H4 (cell line): ENCODE measurements at regions not wholly inside any gene's neighbourhood (a gene's known extent, or its start where the extent isn't known, plus 50 kb on each side); places are given as distances from the start of the nearest gene placed in this dataset.

Source experiments
- DNase-seq: peaks from one replicate; pipeline ENCODE4 v3.0.0-alpha.2; 2015; ENCODE audit warnings: low spot score

DNA sequence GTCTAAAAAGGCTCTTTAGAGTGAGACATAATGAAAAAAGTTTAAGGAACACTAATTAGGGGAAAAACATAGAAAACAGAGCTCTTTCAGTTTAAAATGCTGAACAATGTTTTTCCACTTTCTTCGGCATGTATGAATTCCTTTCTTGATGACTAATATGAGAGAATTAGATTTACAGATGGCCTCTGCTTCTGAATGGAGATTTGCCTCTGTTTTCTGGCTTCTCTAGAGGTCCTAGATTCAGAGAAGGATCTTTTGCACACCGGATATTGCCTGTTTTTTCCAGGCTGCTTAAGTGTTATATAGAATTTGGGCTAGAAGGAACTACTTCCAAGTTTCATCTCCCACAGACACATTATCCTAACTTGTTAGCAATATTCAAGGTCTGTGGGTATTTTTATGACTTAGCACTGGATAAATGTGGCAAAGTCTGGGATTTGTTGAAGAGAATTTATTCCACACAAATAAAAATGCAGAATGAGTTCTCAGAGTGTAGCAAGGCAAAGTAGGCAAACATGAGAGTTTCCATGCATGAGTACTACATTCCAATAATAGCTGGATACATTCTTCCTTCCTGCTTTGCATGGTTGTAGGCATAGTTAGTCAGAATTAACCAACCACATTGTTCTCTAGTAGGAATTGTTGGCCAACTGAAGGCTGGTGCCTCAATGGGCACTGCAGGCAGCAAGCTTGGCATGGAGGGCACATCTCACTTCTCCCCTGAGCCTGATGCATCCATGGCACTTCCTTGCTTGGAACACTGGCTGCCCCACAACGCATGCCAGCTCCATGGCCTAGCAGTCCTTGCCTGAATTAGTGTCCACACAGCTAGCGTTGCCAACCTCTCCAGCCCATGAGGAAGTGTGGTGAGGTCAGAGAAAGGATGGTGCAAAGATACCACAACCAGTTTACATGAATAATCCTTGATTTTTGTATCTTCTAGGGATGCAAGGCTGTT lies 224.2 kb downstream of the CLIC5 start:
- DNase-seq = no peak

DNA sequence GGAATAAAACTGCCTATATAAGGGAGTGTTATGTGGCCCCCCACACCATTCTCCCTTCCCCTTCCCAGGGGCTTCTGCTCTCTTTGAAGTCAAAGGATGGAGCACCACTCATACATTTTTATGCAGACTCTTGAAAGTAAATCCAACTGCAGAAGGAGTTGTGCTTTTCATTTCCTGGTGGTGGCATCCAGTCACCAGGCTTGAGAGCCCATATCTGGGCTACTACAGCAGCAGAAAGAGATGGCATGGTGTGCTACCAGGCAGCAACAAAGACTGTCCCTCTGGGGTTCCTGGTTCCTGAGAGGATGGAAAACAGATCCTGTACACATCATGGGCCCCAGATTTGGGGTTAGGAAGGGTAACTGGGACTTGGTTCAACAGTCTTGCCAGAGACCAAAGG lies 226.4 kb downstream of the CLIC5 start:
- DNase-seq = no peak

DNA sequence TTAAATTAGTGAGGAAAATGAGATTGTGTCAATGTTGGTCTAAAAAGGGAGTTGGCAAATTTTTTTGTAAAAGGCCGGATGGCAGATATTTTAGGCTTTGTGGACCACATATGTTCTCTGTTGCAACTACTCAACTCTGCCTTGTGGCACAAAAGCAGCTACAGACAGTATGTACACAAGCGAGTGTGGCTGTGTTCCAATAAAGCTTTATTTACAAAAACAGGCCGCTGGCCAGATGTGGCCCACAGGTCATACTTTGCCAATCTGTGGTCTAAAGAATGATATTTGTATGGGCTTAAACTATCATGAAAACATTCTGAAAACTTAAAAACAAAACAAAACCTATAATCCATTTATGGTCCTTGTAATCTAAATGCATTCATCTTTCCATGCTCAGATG lies 228.3 kb downstream of the CLIC5 start:
- DNase-seq = no peak

DNA sequence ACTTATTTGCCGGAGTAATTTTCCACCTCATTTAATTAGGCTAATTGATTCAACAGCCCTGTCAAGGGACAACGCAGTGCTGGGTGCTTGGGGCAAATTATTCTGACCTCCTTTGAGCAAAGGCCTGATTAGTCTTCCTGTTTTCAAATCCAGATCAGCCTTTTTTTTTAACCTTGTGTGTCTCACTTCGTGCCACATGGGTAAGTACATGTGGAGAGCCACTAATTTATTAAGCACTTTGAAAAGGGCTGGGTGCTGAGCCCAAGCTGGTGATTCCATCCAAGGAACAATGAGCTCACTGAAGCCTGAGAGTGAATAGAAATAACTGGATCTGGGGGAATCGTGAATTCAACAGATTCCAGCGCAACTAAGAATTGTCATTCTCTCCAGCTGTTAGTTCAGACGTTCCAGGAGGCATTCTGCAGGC lies 229.3 kb downstream of the CLIC5 start:
- no peak for DNase-seq

DNA sequence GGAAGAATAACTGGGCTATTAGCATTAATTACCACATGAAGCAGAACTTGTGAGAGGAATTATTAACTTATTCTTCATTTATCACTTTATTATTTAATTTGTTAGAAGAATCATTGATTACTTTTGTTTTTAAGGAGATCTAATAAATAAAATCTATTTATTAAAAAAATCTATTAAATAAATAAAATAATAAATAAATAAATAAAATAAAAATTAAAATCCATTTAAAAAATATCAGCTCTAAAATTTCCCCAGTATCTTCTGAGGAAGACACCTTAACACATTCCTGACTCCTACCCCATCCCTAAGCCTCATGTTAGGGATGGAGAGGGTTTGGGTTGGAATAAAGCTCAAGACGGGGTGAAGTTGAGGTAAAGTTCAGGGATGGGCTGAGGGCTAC lies 231.4 kb downstream of the CLIC5 start:
- DNase-seq = no peak

DNA sequence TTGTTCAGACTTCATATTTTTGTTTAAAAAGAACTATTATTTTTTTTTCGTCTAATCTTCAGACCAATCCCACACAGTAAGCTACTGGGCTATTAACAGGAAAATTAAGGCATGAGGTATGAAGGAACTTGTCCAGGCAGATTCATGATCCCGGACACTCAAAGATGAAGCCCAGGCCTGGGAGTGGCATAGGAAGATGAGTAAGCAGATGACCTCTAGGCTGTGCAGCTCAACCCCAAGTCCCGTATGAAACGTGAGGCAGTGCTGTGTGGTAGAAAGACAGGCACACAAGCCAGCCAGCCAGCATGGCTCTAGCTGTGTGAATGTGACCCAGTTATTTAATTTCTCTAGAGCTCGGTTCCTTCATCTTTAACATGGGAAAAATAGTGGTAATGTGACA lies 231.9 kb downstream of the CLIC5 start:
- DNase-seq = no peak

DNA sequence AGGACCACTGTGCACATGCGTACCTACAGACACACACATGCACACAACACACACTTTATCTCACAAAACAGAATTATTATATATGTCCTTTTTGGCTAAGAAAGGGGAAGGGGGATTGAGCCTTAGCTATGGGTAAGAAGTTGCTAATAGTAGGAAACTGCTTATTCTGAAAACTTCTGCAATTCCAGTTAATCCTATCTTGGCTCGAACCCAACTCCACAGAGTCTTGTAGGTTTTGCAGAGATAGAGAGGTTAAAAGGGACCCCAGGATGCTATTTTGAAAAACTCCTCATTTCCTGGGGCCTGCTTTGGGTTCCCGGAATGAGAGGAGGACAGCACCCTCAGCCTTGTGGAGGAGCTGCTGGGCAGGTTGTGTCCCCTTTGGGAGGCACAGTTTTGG lies 233.8 kb downstream of the CLIC5 start:
- no peak for DNase-seq

DNA sequence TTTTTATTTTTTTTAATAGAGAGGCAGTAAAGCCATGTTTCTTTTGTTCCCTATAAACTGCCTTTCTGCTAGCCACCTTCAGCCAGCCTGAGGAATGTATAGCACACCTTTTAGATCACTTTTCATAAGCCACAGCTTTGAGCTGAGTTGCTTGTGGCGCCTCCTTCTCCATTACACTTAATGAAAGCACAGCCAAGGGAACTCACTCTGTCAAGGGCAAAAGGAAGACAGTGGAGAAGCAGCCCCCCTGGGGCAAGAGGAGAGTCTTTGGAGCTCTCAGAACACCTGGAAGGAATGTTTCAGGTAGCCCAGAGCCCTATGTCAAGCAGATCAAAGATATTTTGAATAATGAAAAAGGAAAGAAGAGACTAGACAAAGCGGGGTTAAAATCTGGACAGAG lies 235.1 kb downstream of the CLIC5 start:
- DNase-seq = no peak

DNA sequence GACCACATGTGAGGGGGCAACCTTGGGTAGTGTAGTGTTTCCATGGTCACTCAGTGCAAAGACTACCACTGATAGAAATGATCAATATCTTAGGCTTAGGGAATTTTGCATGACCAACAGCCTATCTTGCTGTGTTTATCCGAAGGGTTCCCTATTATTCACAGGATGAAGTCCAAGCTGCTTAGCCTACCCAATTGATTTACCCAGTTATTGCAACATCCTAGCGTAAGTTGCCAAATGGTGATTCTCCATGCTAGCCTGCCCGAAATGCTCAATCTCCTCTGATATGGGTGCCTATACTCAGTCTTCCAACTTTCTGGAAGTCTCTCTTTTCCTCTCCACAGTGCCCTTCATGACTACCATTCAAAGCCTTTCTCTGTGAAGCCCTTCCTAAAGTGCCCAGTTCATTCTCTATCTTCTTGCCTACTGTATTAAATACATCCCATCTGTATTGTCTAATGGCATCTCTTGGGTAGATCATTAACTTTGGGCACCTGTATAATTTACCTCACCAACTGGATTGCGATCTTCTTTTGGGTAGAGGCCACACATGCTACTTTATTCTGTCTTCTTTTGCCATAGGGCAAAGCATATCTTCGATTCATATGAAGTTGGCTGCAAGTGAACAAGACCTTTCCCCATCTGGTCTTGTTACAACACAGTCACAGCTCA lies 240.5 kb downstream of the CLIC5 start:
- DNase-seq = no peak

DNA sequence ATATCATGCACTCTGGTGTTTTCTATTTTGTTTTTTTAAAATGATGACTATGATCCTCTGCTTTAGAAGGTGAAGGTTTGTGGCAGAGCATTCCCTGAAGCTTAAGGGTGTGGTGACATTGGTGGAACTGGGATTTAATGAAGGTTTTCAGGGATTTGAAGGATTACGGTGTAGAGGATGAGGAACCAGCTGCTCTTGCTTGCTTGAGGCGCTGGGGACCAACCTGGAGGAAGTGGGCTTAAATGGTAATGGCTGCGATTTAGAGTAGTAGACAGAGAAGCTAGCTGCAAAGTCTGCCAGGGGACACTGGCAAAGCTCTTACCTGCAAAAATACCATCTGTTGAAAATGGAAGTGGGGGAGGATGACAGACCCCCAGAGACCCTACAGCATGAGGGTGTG lies 241.8 kb downstream of the CLIC5 start:
- DNase-seq = no peak

DNA sequence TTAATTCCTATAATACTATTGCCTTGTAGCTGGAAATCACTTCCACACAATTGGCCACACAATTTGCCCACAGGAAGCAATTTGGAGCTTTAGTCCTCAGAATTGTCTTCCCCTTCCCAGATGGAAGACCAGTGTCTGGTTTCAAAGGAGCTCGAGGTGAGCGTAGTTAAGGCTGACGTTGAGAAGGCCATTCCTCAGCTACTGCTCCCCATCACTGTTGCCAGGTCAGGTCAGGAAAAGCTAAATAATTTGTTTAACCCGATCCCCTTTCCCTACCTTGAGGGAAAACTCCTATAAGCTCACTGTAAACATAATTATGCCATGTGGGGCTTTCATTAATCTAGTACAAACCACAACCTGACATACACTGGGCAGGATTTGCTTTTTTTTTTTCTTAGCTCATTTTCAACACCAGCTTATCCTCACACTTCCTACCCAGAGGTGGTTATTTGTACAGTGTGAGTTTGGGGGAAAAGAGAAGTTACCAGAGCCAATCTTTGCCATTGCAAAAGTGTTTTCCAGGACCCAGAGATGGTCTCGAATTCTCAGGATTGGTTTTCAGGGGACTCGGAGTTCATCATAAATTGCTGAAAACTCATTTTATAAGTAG lies 242.7 kb downstream of the CLIC5 start:
- peak; percentile 81 for DNase-seq

DNA sequence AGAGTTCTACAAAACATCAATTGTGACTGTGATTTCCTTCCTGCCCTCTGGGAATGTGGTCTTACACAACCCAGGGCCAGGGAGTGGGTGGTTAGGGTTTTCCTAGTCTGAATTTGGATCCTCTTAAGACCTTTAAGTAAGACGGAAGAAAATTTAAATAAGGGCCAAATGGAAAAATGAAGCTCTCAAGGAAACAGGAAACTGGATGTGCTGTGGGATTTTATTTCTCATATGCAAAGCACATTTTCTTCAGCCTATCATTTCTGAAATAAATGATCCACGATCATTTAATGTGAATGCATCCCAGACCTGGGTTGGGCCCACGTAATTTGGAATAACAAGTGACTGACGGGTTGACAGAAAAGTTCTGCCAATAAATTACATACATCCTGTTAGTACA lies 243.6 kb downstream of the CLIC5 start:
- DNase-seq = no peak

DNA sequence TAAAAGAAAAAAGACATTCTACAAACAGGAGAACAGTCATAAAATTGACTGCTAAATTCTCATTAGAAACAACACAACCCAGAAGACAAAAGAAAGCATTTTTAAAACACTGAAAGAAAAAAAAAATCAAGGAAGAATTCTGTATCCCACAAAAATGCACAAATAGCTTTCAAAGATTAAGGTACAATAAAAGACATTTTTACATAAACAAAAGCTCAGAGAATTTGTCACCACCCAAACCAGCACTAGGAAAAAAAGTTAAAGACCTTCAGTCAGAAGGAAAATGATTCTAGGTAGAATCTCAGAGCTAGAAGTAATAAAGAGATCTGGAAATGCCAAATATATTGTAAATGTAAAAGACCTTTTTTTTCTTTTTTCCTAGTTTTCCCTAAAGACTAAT lies 252.4 kb downstream of the CLIC5 start:
- DNase-seq = no peak

DNA sequence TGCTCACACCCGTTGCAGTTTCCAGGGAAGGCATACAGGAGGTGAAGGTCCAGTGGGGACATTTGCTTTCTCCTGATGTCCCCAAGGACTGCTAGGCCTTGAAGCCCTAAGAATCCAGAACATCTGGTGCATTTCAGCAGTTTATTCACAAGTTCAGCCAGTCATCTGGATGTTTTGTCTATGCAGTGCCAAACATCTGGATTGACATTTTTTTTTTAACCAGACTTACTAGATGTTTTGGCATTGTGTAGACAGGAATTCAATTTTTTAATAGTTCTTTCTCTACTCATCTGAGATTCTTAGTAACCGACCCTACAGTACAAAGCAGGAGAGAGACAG lies 256.2 kb downstream of the CLIC5 start:
- DNase-seq = no peak

DNA sequence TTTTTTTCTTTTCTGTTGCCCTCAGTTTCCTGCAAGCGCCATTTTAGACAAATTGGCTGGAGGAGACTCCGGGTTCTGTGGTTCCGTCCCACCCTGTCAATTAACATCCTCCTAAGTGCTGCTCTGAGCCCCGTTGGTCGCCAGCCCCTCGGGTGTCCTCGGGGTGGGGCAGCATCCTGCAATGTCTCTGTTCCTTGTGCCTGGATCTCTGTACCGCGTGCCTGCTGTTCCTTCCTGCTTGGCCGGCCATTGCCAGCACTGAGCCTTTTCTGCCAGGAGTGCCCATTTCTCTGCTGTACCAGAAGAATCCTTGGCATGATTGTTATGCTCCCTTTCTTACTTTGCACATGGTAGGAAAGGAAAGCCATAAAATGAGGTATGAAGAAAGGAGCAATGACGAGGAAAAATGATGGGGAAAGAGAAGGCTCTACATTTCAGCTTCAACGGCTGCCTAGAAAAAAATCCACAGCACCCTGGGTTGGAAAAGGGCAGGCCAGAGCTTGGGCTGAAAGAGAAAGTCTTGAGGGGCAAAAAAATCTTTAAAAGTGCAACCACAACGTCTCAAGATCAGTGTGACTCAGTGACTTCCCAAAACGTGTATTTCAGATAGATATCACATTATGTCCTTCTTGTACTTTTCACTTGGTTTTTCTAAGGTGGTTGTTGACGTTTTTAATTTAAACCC lies 256.7 kb downstream of the CLIC5 start:
- DNase-seq = no peak

DNA sequence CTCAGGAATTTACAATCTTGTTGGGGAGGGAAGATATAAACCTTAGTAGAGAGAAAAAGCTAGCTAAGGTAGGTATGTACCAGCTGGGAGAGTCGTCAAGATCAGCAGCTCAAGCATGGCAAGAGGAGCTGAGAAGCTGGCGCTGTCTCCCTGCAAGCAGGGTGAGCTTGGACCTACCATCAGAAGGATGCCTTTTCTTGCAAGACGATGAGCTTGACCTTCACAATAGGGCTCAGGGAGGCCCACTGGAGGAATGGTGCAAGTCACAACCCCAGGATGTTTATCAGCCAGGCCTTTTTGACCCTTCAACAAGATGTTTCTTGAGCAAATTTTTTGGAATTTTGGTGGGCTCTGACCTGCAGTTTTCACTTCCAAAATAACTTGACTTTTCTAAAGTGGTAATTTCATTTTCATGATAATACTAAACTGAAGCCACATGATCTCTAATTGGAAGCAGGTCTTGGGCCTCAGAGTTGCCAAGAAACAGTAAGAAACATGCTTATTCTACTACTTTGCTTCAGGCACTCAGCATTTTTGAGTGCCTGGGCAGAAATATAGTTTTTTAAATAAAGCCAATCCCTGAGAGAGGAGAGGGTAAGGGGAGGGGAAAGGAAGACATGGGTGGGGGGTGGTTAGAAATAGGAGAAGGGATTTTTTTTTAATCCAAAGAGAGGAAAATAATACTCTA lies 258.1 kb downstream of the CLIC5 start:
- DNase-seq = no peak

DNA sequence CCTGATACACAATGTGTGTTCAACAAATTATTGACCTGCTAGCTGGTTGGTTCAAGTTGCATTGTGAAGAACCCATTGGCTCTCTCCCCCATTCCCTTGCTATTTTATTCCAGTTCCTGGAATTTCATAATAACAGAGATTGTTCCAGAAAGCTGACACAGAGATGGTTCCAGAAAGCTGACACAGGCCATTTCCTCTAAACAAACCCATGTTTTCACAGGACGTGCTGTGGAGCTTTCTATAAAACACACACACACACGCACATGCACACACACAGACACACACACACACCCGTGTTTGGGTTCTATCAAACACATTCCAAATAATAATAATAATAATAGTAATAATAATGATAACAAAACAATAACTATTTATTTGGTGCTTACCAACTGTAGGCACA lies 259.1 kb downstream of the CLIC5 start:
- DNase-seq = no peak

DNA sequence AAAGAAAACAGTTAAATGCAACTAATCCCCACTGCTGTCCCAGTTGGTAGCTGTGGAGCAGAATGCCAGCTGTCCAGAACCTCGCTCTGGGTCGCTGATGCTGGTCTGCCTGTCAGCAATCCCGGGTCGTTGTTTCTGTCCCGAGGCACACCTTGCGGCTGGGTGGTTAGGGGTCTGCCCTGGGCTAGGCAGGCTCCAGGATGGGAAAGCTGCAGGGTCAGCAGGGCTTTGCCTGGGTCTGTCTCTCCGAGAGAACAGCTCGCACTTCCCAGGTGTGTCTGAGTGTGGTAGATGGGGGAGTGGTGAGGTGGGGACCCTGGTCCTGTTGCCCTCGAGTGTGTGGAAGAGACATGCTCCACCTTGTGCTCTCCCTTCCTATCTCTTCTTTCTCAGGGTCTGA lies 261.2 kb downstream of the CLIC5 start:
- no peak for DNase-seq

DNA sequence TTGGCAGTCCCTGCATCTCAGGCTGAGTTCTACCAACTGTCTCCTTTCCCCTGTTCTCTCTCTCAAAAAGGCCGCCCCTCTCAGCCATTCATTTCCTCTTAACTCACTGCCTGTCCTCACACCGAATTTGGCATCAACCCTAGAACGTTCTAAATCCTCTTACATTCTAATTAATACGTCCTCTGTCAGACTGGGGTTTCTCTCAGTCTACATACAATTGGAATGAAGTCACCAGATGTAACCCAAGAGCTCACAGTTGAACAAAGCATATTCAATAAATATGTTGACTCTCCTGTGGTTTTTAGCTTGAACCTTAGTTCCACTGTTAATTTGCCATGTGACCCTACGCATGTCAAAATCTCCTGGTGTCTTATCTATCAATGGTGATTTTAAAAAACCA lies 269.6 kb downstream of the CLIC5 start:
- DNase-seq = peak; percentile 42

DNA sequence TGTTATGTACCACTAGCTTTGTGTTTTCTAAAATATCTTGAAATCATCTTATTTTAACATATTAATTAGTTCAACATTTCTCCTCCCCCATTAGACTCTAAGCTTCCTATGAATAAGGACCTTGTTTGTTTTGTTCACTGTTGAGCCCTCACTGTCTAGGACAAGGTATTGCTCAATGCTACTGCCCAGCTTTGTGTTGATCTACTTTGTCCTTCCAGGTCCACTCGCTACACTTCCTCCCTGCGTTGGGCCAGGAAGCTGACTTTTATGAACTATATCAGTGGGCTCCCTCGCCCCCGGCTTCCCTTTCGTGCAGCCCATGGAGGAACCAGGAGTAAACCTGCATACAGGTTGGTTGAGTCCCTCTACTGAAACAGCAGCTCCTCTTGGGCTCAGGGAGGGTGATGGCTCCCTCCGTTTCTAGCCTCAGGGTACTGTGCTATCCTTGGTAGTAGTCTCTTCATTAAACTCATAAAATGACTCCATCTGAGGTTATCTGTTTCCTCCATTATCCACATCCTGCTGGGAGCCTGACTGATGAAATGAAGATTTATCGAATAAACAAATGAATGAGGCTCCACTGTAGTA lies 272.5 kb downstream of the CLIC5 start:
- no peak for DNase-seq

DNA sequence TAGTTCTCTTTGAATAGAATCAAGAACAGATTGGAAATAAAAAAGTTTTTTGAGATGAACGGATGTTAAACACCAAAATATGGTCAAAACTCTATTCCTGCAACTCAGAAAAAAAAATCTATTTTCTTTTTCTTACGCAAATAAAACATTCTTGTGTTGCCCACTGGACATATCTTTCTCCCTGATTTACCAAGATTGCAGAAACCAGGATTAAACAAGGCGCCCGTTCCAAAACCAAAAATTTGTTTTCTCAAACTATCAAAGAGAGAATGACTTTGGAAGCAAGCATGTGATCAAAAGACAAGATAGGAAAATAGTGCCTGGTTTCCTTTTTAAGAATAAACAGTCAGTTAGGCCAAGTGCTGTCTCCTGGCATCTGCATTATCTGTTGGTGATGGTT lies 273.1 kb downstream of the CLIC5 start:
- no peak for DNase-seq
